ENCODE measurements at regions not wholly inside any gene's neighbourhood (a gene's known extent, or its start where the extent isn't known, plus 50 kb on each side); places are given as distances from the start of the nearest gene placed in this dataset.

DNA sequence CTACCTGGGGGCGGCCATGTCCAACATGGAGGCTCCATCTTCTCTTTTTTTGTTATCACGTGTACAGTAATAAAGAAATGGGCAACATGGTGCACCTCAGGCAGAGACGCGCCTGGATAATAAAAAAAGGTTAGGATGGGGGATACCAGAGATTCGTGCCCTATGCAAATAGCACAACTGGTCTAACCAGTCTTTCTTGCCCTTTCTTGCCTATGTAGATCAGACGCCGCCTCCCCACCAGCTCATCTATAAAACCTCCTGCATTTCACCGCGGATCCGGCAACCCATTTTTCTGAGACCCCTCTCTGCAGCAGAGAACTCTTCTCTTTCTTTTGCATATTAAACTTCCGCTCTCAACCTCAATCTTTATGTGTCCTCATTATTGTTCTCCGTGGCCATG lies 68.7 kb downstream of the MYL12B start:
- H3K9me3 Mint-ChIP-seq, result peaks cover 8% of the 10 kb centered on the region
- no peak overlapping the region for H3K27ac ChIP-seq (ENCODE audit: low read depth, low read length)
- TF ChIP-seq, protein P1, sequence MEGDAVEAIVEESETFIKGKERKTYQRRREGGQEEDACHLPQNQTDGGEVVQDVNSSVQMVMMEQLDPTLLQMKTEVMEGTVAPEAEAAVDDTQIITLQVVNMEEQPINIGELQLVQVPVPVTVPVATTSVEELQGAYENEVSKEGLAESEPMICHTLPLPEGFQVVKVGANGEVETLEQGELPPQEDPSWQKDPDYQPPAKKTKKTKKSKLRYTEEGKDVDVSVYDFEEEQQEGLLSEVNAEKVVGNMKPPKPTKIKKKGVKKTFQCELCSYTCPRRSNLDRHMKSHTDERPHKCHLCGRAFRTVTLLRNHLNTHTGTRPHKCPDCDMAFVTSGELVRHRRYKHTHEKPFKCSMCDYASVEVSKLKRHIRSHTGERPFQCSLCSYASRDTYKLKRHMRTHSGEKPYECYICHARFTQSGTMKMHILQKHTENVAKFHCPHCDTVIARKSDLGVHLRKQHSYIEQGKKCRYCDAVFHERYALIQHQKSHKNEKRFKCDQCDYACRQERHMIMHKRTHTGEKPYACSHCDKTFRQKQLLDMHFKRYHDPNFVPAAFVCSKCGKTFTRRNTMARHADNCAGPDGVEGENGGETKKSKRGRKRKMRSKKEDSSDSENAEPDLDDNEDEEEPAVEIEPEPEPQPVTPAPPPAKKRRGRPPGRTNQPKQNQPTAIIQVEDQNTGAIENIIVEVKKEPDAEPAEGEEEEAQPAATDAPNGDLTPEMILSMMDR (conservative IDR thresholded peaks at IDR 0.05), result no peak
- H3K9me3 ChIP-seq (ENCODE audit: control insufficient read depth, low read length), result no peaks in the 10 kb centered on the region
- H3K4me1 Mint-ChIP-seq, result no peaks in the 10 kb centered on the region
- no peaks in the 10 kb centered on the region for H3K36me3 Mint-ChIP-seq (ENCODE audit: low read depth)
- no peaks in the 10 kb centered on the region for H3K27me3 ChIP-seq (ENCODE audit: control insufficient read depth, insufficient read depth, low read length, poor library complexity, severe bottlenecking)
- no peak overlapping the region for H3K9ac ChIP-seq (ENCODE audit: extremely low read depth, low read length, poor library complexity, severe bottlenecking)
- H3K4me3 Mint-ChIP-seq, result no peak overlapping the region
- no peak overlapping the region for H3K4me3 ChIP-seq (ENCODE audit: low read length)
- DNase-seq, result no peak
- H3K27ac Mint-ChIP-seq, result no peak overlapping the region
- no peaks in the 10 kb centered on the region for H3K4me1 ChIP-seq (ENCODE audit: control insufficient read depth, insufficient read depth, low read length)
- H3K27me3 Mint-ChIP-seq (ENCODE audit: insufficient read depth), result no peaks in the 10 kb centered on the region
- no peaks in the 10 kb centered on the region for H3K36me3 ChIP-seq (ENCODE audit: control insufficient read depth, insufficient read depth, low read length)
- 86 to 87% methylated on average over 12 of the region's 12 CpGs for WGBS, 2 experiments (ENCODE audit: insufficient coverage in 1 of 2, insufficient read length in 1 of 2)

DNA sequence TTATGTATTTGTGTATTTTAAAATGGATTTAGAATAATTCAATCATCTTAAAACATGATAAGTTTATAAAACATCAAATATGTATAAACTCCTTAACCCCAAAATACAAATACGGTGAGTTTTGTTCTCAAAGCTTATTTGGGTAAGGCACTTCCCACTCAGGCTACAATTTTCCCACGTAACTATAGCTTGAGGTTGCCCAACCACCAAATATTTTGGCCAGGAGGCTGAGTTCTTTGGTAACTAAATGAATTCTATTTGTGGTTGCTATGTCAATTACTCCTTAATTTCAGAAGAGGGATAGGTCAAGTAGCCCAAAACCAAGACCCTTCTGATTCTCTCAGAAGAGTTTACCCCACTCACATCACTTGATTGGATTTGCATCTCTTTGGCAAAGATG lies 70.4 kb downstream of the MYL12B start:
- Histone ChIP-seq H3K27ac (ENCODE audit: low read depth, low read length) (no peak overlapping the region), H3K36me3 (ENCODE audit: control insufficient read depth, insufficient read depth, low read length) (no peaks in the 10 kb centered on the region), H3K9me3 (ENCODE audit: control insufficient read depth, low read length) (no peaks in the 10 kb centered on the region), H3K4me1 (ENCODE audit: control insufficient read depth, insufficient read depth, low read length) (no peaks in the 10 kb centered on the region), H3K9ac (ENCODE audit: extremely low read depth, low read length, poor library complexity, severe bottlenecking) (no peak overlapping the region), H3K27me3 (ENCODE audit: control insufficient read depth, insufficient read depth, low read length, poor library complexity, severe bottlenecking) (no peaks in the 10 kb centered on the region), H3K4me3 (ENCODE audit: low read length) (no peak overlapping the region)
- H3K36me3 Mint-ChIP-seq (ENCODE audit: low read depth), result no peaks in the 10 kb centered on the region
- DNase-seq, result no peak
- peaks cover 8% of the 10 kb centered on the region for H3K9me3 Mint-ChIP-seq
- H3K4me1 Mint-ChIP-seq, result no peaks in the 10 kb centered on the region
- H3K27me3 Mint-ChIP-seq (ENCODE audit: insufficient read depth), result no peaks in the 10 kb centered on the region
- 96% methylated on average over 2 of the region's 2 CpGs; no CpG with 5 or more reads in 1 of the 2 experiments for WGBS, 2 experiments (ENCODE audit: insufficient coverage in 1 of 2, insufficient read length in 1 of 2)
- no peak overlapping the region for H3K27ac Mint-ChIP-seq
- no peak overlapping the region for H3K4me3 Mint-ChIP-seq
- TF ChIP-seq, protein P1 (conservative IDR thresholded peaks at IDR 0.05), result no peak

GRCh38 chr18:3333056-3333720 lies 71.3 kb downstream of the MYL12B start:
- no peak overlapping the region for H3K4me3 ChIP-seq (ENCODE audit: low read length)
- TF ChIP-seq, protein P1 (conservative IDR thresholded peaks at IDR 0.05), result no peak
- Mint-ChIP-seq H3K27ac (no peak overlapping the region), H3K9me3 (peaks cover 8% of the 10 kb centered on the region), H3K4me1 (no peaks in the 10 kb centered on the region), H3K36me3 (ENCODE audit: low read depth) (no peaks in the 10 kb centered on the region), H3K4me3 (no peak overlapping the region), H3K27me3 (ENCODE audit: insufficient read depth) (no peaks in the 10 kb centered on the region)
- 75 to 77% methylated on average over 3 to 4 of the region's 4 CpGs for WGBS, 2 experiments (ENCODE audit: insufficient coverage in 1 of 2, insufficient read length in 1 of 2)
- H3K27me3 ChIP-seq (ENCODE audit: control insufficient read depth, insufficient read depth, low read length, poor library complexity, severe bottlenecking), result no peaks in the 10 kb centered on the region
- no peaks in the 10 kb centered on the region for H3K36me3 ChIP-seq (ENCODE audit: control insufficient read depth, insufficient read depth, low read length)
- no peak overlapping the region for H3K9ac ChIP-seq (ENCODE audit: extremely low read depth, low read length, poor library complexity, severe bottlenecking)
- H3K27ac ChIP-seq (ENCODE audit: low read depth, low read length), result no peak overlapping the region
- no peaks in the 10 kb centered on the region for H3K9me3 ChIP-seq (ENCODE audit: control insufficient read depth, low read length)
- no peaks in the 10 kb centered on the region for H3K4me1 ChIP-seq (ENCODE audit: control insufficient read depth, insufficient read depth, low read length)
- no peak for DNase-seq

All from endodermal cell (in vitro differentiated cells).